ENCODE measurements at regions not wholly inside any gene's neighbourhood (a gene's known extent, or its start where the extent isn't known, plus 50 kb on each side); places are given as distances from the start of the nearest gene placed in this dataset.
"Not testable (repeated sequence)": the region's sequence is repeated elsewhere in the genome, so short reads cannot be mapped to it uniquely, and the experiment has no call there.

DNA sequence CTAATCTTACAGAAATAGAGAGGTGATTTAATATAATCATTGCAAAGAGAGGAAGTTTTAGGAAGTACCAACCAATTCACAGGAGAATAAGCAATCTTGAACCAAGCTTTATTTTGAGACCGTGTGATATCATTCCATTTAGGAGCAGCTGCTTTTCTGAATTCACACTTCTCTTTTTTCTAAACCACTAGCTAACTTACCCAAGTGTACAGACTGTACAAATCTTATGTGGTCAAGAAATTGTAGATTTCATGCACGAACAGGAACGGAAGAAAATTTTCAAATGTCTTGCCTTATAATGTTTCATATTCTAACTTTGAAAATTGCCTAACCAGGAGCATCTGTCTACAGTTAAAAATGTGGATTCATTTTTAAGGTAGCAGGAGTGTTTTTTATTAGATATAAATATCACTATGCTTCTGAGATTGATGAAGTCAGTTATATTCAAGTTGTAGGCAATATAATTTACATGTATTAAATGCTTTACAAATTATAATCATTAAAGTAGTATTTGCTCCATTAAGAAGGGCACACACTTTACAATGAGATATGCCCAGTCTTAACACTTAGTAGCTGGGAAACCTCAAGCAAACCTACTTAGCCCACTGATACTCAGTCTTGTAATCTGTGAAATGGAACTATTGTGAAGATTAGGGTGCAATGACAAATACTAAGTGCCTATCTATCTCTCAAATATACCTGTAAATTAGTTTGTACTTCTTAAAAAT, 86.7 kb upstream of the FOXN2 start:
- TF ChIP-seq, protein P1, sequence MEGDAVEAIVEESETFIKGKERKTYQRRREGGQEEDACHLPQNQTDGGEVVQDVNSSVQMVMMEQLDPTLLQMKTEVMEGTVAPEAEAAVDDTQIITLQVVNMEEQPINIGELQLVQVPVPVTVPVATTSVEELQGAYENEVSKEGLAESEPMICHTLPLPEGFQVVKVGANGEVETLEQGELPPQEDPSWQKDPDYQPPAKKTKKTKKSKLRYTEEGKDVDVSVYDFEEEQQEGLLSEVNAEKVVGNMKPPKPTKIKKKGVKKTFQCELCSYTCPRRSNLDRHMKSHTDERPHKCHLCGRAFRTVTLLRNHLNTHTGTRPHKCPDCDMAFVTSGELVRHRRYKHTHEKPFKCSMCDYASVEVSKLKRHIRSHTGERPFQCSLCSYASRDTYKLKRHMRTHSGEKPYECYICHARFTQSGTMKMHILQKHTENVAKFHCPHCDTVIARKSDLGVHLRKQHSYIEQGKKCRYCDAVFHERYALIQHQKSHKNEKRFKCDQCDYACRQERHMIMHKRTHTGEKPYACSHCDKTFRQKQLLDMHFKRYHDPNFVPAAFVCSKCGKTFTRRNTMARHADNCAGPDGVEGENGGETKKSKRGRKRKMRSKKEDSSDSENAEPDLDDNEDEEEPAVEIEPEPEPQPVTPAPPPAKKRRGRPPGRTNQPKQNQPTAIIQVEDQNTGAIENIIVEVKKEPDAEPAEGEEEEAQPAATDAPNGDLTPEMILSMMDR (IDR thresholded peaks at IDR 0.05; ENCODE audit: low read depth, low read length): no peak
- no peak overlapping the region for H3K4me3 ChIP-seq (ENCODE audit: low read depth, low read length)

DNA sequence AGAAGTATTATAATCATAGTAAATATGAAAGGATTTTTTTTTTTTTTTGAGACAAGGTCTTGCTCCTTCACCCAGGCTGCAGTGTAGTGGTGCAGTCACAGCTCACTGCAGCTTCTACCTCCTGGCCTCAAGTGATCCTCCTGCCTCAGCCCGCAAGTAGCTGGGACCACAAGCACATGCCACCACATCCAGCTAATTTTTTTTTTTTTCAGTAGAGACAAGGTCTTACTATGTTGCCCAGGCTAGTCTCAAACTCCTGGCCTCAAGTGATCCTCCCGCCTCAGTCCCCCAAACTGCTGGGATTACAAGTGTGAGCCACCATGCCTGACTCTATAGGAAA, 86.2 kb upstream of the FOXN2 start:
- TF ChIP-seq, protein P1 (IDR thresholded peaks at IDR 0.05; ENCODE audit: low read depth, low read length): no peak
- no peak overlapping the region for H3K4me3 ChIP-seq (ENCODE audit: low read depth, low read length)

DNA sequence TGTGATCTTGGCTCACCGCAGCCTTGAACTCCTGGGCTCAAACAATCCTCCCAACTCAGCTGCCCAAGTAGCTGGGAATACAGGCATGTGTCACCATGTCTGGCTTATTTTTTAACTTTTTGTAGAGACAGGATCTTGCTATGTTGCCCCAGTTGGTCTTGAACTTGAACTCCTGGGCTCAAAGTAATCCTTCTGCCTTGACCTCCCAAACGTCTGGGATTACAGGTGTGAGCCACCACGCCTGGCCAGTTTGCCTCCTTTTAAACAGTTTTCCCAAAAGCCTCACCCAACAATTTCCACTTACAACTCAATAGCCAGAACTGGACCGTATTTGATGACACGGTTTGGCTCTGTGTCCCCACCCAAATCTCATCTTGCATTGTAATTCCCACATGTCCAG, 85.4 kb upstream of the FOXN2 start:
- no peak overlapping the region for H3K4me3 ChIP-seq (ENCODE audit: low read depth, low read length)
- TF ChIP-seq, protein P1 (IDR thresholded peaks at IDR 0.05; ENCODE audit: low read depth, low read length): no peak

DNA sequence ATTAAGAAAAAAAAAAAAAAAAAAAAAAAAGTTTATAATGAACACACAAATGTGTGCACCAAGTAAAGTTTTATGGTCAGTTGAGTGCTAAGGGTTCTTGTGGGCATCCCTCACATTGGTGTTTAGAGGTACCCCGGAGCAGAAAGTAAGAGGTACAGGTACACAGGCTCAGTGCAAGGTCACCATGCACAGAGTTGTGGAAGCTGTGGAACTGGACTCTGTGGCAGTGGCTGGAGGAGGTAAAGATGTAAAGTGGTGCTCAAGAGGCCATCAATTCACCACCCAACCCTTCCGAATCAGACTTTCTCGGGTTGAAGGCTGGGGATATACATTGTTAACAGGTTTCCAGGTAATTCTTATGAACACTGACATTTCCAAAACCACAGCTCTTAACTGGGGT, 83.6 kb upstream of the FOXN2 start:
- TF ChIP-seq, protein P1 (IDR thresholded peaks at IDR 0.05; ENCODE audit: low read depth, low read length): no peak

DNA sequence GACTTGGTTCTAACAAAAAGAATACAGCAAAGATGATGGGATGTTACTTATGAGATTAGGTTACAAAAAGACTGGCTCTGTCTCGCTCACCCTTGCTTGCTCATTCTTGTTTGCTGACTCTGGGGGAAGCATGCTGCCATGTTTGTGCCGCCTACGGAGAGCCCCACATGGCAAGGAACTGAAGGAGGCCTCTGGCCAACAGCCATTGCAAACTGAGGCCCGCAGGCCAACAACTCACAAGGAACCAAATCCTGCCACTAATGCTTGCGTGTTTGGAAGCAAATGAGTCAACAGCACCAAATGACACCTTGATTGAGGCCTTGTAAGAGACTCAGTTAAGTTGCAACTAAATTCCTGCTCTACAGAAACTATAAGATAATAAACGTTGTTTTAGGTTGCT, 82.1 kb upstream of the FOXN2 start:
- TF ChIP-seq, protein P1 (IDR thresholded peaks at IDR 0.05; ENCODE audit: low read depth, low read length): no peak
- no peak overlapping the region for H3K4me3 ChIP-seq (ENCODE audit: low read depth, low read length)

More for the DNA sequence above, 83.6 kb upstream of the FOXN2 start:
- no peak overlapping the region for H3K4me3 ChIP-seq (ENCODE audit: low read depth, low read length)

DNA sequence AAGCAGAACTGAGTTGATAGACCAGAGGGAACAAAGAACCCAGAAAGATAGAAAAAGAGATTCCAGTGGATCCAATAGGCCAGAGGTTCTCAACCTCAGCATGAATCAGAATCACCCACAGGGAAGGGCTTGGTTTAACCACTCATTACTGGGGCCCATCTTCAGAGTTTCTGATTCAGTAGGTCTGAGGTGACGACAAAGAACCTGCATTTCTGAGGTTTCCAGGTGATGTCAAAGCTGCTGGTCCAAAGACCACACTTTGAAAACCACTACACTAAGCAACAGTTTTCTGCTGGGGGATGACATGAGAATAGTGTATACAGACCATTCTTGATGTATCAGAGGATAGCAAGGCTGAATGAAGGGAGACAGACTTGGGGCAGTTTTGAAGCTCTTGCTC, 81.5 kb upstream of the FOXN2 start:
- TF ChIP-seq, protein P1 (IDR thresholded peaks at IDR 0.05; ENCODE audit: low read depth, low read length): no peak
- no peak overlapping the region for H3K4me3 ChIP-seq (ENCODE audit: low read depth, low read length)

DNA sequence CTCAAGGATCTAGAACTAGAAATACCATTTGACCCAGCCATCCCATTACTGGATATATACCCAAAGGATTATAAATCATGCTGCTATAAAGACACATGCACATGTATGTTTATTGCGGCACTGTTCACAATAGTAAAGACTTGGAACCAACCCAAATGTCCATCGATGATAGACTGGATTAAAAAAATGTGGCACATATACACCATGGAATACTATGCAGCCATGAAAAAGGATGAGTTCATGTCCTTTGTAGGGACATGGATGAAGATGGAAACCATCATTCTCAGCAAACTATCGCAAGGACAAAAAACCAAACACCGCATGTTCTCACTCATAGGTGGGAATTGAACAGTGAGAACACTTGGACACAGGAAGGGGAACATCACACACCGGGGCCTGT, 80.7 kb upstream of the FOXN2 start:
- not testable (repeated sequence) for H3K4me3 ChIP-seq (ENCODE audit: low read depth, low read length)

DNA sequence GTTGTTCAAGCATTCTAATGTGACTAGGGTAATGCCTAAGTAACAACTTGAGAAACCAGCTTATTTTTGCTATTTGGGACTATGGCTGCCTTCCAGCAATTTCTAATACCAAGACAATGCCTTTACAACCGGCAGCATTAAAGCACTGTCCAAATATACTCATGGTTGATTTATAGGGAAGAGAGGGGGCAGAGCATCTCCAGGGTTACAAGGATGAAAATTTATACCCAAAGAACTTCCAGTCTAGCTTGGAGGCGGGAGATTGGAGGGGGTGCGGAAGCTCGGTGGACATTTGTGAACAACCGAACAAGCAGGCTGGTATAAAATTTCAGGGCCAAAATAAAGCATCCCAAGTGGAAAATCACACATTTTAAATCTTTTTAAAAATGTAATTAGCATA, 79.4 kb upstream of the FOXN2 start:
- TF ChIP-seq, protein P1 (IDR thresholded peaks at IDR 0.05; ENCODE audit: low read depth, low read length): no peak
- H3K4me3 ChIP-seq (ENCODE audit: low read depth, low read length): no peak overlapping the region

Data from WI38 (cell line).